Central memory CD8-positive, alpha-beta T cell (primary cell): ENCODE measurements at regions not wholly inside any gene's neighbourhood (a gene's known extent, or its start where the extent isn't known, plus 50 kb on each side); places are given as distances from the start of the nearest gene placed in this dataset.
"Not testable (repeated sequence)": the region's sequence is repeated elsewhere in the genome, so short reads cannot be mapped to it uniquely, and the experiment has no call there.

Source experiments
- ATAC-seq: fragments of 150-1000 bp; cut with Tn5 transposase; replicated peaks from 2 replicates; pipeline ENCODE4 v1.10.0; 2022; ENCODE audit warnings: mild to moderate bottlenecking, moderate FRiP score, moderate number of reproducible peaks; ENCODE audit not compliant: poor library complexity, severe bottlenecking; ENCODE audit errors: extremely low read depth
- DNase-seq, 2 donors: peaks; one replicate each; pipeline ENCODE4 v3.0.0; 2021; ENCODE audit warnings: low spot score in 2 of 2
- H3K27ac Mint-ChIP-seq: one replicate; pipeline ENCODE4 v1.8.0; 2022; ENCODE audit warnings: low read depth, mild to moderate bottlenecking, moderate library complexity, mixed read lengths
- H3K27me3 Mint-ChIP-seq: one replicate; pipeline ENCODE4 v1.8.0; 2022; ENCODE audit warnings: mixed read lengths
- H3K36me3 Mint-ChIP-seq: one replicate; pipeline ENCODE4 v1.8.0; 2022; ENCODE audit warnings: mild to moderate bottlenecking, moderate library complexity, mixed read lengths; ENCODE audit not compliant: insufficient read depth
- H3K4me1 Mint-ChIP-seq: one replicate; pipeline ENCODE4 v1.8.0; 2022; ENCODE audit warnings: mixed read lengths
- H3K4me3 Mint-ChIP-seq: one replicate; pipeline ENCODE4 v1.8.0; 2022; ENCODE audit warnings: mild to moderate bottlenecking, moderate library complexity, mixed read lengths
- H3K9me3 Mint-ChIP-seq: one replicate; pipeline ENCODE4 v1.8.0; 2022; ENCODE audit warnings: mixed read lengths

- Mint-ChIP-seq H3K4me3 (no peak overlapping the region), H3K36me3 (peaks cover 1% of the 10 kb centered on the region), H3K9me3 (peaks cover 7% of the 10 kb centered on the region), H3K27me3 (no peaks in the 10 kb centered on the region), H3K27ac (no peak overlapping the region), H3K4me1 (no peaks in the 10 kb centered on the region)
- no peak for ATAC-seq
- DNase-seq, result no peak
Observed at GRCh38 chr14:87419925-87420324, 573.1 kb downstream of the GALC start.

GRCh38 chr14:87411370-87411769 is 581.6 kb downstream of the GALC start:
- Mint-ChIP-seq H3K27ac (no peak overlapping the region), H3K9me3 (peaks cover 3% of the 10 kb centered on the region), H3K4me1 (no peaks in the 10 kb centered on the region), H3K27me3 (no peaks in the 10 kb centered on the region), H3K36me3 (peaks cover 1% of the 10 kb centered on the region), H3K4me3 (no peak overlapping the region)
- DNase-seq (no peak), ATAC-seq (no peak)

- Mint-ChIP-seq H3K36me3 (no peaks in the 10 kb centered on the region), H3K4me1 (no peaks in the 10 kb centered on the region), H3K9me3 (peaks cover 17% of the 10 kb centered on the region), H3K27ac (no peak overlapping the region), H3K27me3 (no peaks in the 10 kb centered on the region), H3K4me3 (no peak overlapping the region)
- ATAC-seq (no peak), DNase-seq (no peak)
Observed at GRCh38 chr14:87409393-87409792, 583.6 kb downstream of the GALC start.

GRCh38 chr14:87407344-87407743 is 585.6 kb downstream of the GALC start:
- ATAC-seq (no peak), DNase-seq (no peak)
- H3K9me3 Mint-ChIP-seq, result peaks cover 18% of the 10 kb centered on the region
- no peak overlapping the region for H3K4me3 Mint-ChIP-seq
- H3K27me3 Mint-ChIP-seq, result no peaks in the 10 kb centered on the region
- H3K27ac Mint-ChIP-seq, result no peak overlapping the region
- H3K36me3 Mint-ChIP-seq, result no peaks in the 10 kb centered on the region
- H3K4me1 Mint-ChIP-seq, result no peaks in the 10 kb centered on the region

- peaks cover 18% of the 10 kb centered on the region for H3K9me3 Mint-ChIP-seq
- DNase-seq (no peak), ATAC-seq (no peak)
- H3K4me3 Mint-ChIP-seq, result no peak overlapping the region
- H3K27me3 Mint-ChIP-seq, result no peaks in the 10 kb centered on the region
- H3K36me3 Mint-ChIP-seq, result no peaks in the 10 kb centered on the region
- no peaks in the 10 kb centered on the region for H3K4me1 Mint-ChIP-seq
- no peak overlapping the region for H3K27ac Mint-ChIP-seq
Observed at GRCh38 chr14:87405563-87405962, 587.4 kb downstream of the GALC start.

- Mint-ChIP-seq H3K9me3 (peaks cover 9% of the 10 kb centered on the region), H3K27me3 (no peaks in the 10 kb centered on the region), H3K36me3 (no peaks in the 10 kb centered on the region), H3K27ac (no peak overlapping the region), H3K4me1 (no peaks in the 10 kb centered on the region), H3K4me3 (no peak overlapping the region)
- DNase-seq (no peak), ATAC-seq (no peak)
Observed at GRCh38 chr14:87397499-87397898, 595.5 kb downstream of the GALC start.

GRCh38 chr14:87391066-87391465 is 601.9 kb downstream of the GALC start:
- DNase-seq (no peak), ATAC-seq (no peak)
- peaks cover 26% of the 10 kb centered on the region for H3K9me3 Mint-ChIP-seq
- no peaks in the 10 kb centered on the region for H3K4me1 Mint-ChIP-seq
- H3K36me3 Mint-ChIP-seq, result no peaks in the 10 kb centered on the region
- no peaks in the 10 kb centered on the region for H3K27me3 Mint-ChIP-seq
- H3K27ac Mint-ChIP-seq, result no peak overlapping the region
- H3K4me3 Mint-ChIP-seq, result no peak overlapping the region

- Mint-ChIP-seq H3K9me3 (peaks cover 27% of the 10 kb centered on the region), H3K36me3 (no peaks in the 10 kb centered on the region), H3K4me1 (no peaks in the 10 kb centered on the region)
Observed at GRCh38 chr14:87388946-87389345, 604.0 kb downstream of the GALC start.

GRCh38 chr14:87387806-87388205 is 605.2 kb downstream of the GALC start:
- Mint-ChIP-seq H3K36me3 (no peaks in the 10 kb centered on the region), H3K4me1 (no peaks in the 10 kb centered on the region), H3K4me3 (no peak overlapping the region), H3K27ac (no peak overlapping the region), H3K9me3 (peaks cover 30% of the 10 kb centered on the region), H3K27me3 (no peaks in the 10 kb centered on the region)
- DNase-seq (no peak), ATAC-seq (no peak)

More at GRCh38 chr14:87388946-87389345, 604.0 kb downstream of the GALC start:
- Mint-ChIP-seq H3K4me3 (no peak overlapping the region), H3K27me3 (no peaks in the 10 kb centered on the region), H3K27ac (no peak overlapping the region)
- DNase-seq, result no peak
- ATAC-seq, result no peak

- H3K9me3 Mint-ChIP-seq, result peaks cover 34% of the 10 kb centered on the region
- H3K4me3 Mint-ChIP-seq, result no peak overlapping the region
- DNase-seq (no peak), ATAC-seq (no peak)
- H3K4me1 Mint-ChIP-seq, result no peaks in the 10 kb centered on the region
- H3K36me3 Mint-ChIP-seq, result no peaks in the 10 kb centered on the region
- no peak overlapping the region for H3K27ac Mint-ChIP-seq
- H3K27me3 Mint-ChIP-seq, result no peaks in the 10 kb centered on the region
Observed at GRCh38 chr14:87386524-87386923, 606.5 kb downstream of the GALC start.

GRCh38 chr14:87380054-87380453 is 612.9 kb downstream of the GALC start:
- no peaks in the 10 kb centered on the region for H3K27me3 Mint-ChIP-seq
- H3K4me3 Mint-ChIP-seq, result no peak overlapping the region
- no peaks in the 10 kb centered on the region for H3K4me1 Mint-ChIP-seq
- no peaks in the 10 kb centered on the region for H3K36me3 Mint-ChIP-seq
- no peak overlapping the region for H3K27ac Mint-ChIP-seq
- DNase-seq (no peak), ATAC-seq (no peak)
- peaks cover 28% of the 10 kb centered on the region for H3K9me3 Mint-ChIP-seq

GRCh38 chr14:87368751-87369150 is 624.2 kb downstream of the GALC start:
- ATAC-seq (no peak), DNase-seq (no peak)
- H3K4me3 Mint-ChIP-seq, result no peak overlapping the region
- no peaks in the 10 kb centered on the region for H3K27me3 Mint-ChIP-seq
- H3K27ac Mint-ChIP-seq, result no peak overlapping the region
- H3K9me3 Mint-ChIP-seq, result peaks cover 10% of the 10 kb centered on the region
- no peaks in the 10 kb centered on the region for H3K36me3 Mint-ChIP-seq
- H3K4me1 Mint-ChIP-seq, result no peaks in the 10 kb centered on the region

GRCh38 chr14:87360246-87360645 is 632.7 kb downstream of the GALC start:
- H3K4me3 Mint-ChIP-seq, H3K4me1 Mint-ChIP-seq, H3K36me3 Mint-ChIP-seq: not testable (repeated sequence)

GRCh38 chr14:87351007-87351406 is 642.0 kb downstream of the GALC start:
- Mint-ChIP-seq H3K36me3 (peaks cover under 1% of the 10 kb centered on the region), H3K27me3 (no peaks in the 10 kb centered on the region), H3K4me1 (no peaks in the 10 kb centered on the region), H3K27ac (no peak overlapping the region), H3K9me3 (peaks cover 13% of the 10 kb centered on the region), H3K4me3 (no peak overlapping the region)
- no peak for DNase-seq
- no peak for ATAC-seq

More at GRCh38 chr14:87360246-87360645, 632.7 kb downstream of the GALC start:
- H3K27ac Mint-ChIP-seq, DNase-seq, H3K27me3 Mint-ChIP-seq, ATAC-seq: not testable (repeated sequence)
- peaks cover 12% of the 10 kb centered on the region for H3K9me3 Mint-ChIP-seq
